ENCODE measurements at regions not wholly inside any gene's neighbourhood (a gene's known extent, or its start where the extent isn't known, plus 50 kb on each side); places are given as distances from the start of the nearest gene placed in this dataset.

GRCh38 chr2:70036290-70036689, 51.0 kb upstream of the PCBP1 start:
- no peak for DNase-seq

- peak; percentile 9 for DNase-seq
Observed at GRCh38 chr2:70035344-70035844, 51.9 kb upstream of the PCBP1 start.

- DNase-seq = no peak
Observed at GRCh38 chr2:70030724-70031420, 56.4 kb upstream of the PCBP1 start.

- peak; percentile 42 for DNase-seq
Observed at GRCh38 chr2:70029814-70030409, 57.4 kb upstream of the PCBP1 start.

GRCh38 chr2:70024284-70024683, 62.9 kb upstream of the ASPRV1 start:
- no peak for DNase-seq

- DNase-seq = no peak
Observed at GRCh38 chr2:70019096-70019495, 57.7 kb upstream of the ASPRV1 start.

GRCh38 chr2:70017962-70018361, 56.5 kb upstream of the ASPRV1 start:
- no peak for DNase-seq

- DNase-seq = no peak
Observed at GRCh38 chr2:70014959-70015358, 53.5 kb upstream of the ASPRV1 start.

GRCh38 chr2:70012887-70013286, 51.5 kb upstream of the ASPRV1 start:
- DNase-seq = no peak

- no peak for DNase-seq
Observed at GRCh38 chr2:70011786-70012185, 50.4 kb upstream of the ASPRV1 start.

GRCh38 chr2:70011335-70011734, 49.9 kb upstream of the ASPRV1 start:
- DNase-seq = no peak
